B cell (primary cell): ENCODE measurements at regions not wholly inside any gene's neighbourhood (a gene's known extent, or its start where the extent isn't known, plus 50 kb on each side); places are given as distances from the start of the nearest gene placed in this dataset.

Source experiments
- CTCF ChIP-seq: fragments of 200-600 bp; IDR thresholded peaks from one replicate; pipeline ENCODE4 v1.8.0; 2022; ENCODE audit warnings: antibody characterized with exemption, mild to moderate bottlenecking
- EZH2 ChIP-seq: IDR thresholded peaks from 2 replicates; pipeline ENCODE4 v1.6.1; 2012; ENCODE audit warnings: borderline replicate concordance, low read depth, mild to moderate bottlenecking, moderate library complexity, low read length; ENCODE audit not compliant: insufficient read depth, poor library complexity, severe bottlenecking

- TF ChIP-seq CTCF (no peak), EZH2 (no peak)
Observed at GRCh38 chr7:109375823-109376222, 806.1 kb downstream of the DNAJB9 start.
